Natural killer cell treated with Interleukin-12 subunit alpha and Interleukin-12 subunit beta and Interleukin-15 and Interleukin-18, amount 100 ng/mL, for 72 hours (primary cell): ENCODE measurements at regions not wholly inside any gene's neighbourhood (a gene's known extent, or its start where the extent isn't known, plus 50 kb on each side); places are given as distances from the start of the nearest gene placed in this dataset.
A peak's percentile ranks its signal among the peaks of the same experiment; 100 is the strongest.

Experiments used
- ATAC-seq, 2 donors: fragments of 150-1000 bp; cut with Tn5 transposase in 1 of 2; sonication (Bioruptor Pico), chemical (Tn5 transposase) in 1 of 2; 2 replicates each; pipeline ENCODE4 v1.10.0; 2021
- DNase-seq: peaks from one replicate; pipeline ENCODE4 v3.0.0; 2022; ENCODE audit warnings: low spot score
- H3K27ac Mint-ChIP-seq, 2 donors: 1 replicate in 1 of 2; 2 replicates in 1 of 2; pipeline ENCODE4 v1.8.0; 2022; ENCODE audit warnings: mixed read lengths in 2 of 2, mild to moderate bottlenecking in 1 of 2, moderate library complexity in 1 of 2
- H3K27me3 Mint-ChIP-seq, 2 donors: 1 replicate in 1 of 2; 2 replicates in 1 of 2; pipeline ENCODE4 v1.8.0; 2022; ENCODE audit warnings: mixed read lengths in 2 of 2
- H3K36me3 Mint-ChIP-seq: one replicate; pipeline ENCODE4 v1.8.0; 2022; ENCODE audit warnings: mixed read lengths
- H3K4me1 Mint-ChIP-seq, 2 donors: 1 replicate in 1 of 2; 2 replicates in 1 of 2; pipeline ENCODE4 v1.8.0; 2022; ENCODE audit warnings: low read depth in 2 of 2, mixed read lengths in 2 of 2, mild to moderate bottlenecking in 1 of 2
- H3K4me3 Mint-ChIP-seq: one replicate; pipeline ENCODE4 v1.8.0; 2022; ENCODE audit warnings: mixed read lengths
- H3K9me3 Mint-ChIP-seq: 2 replicates; pipeline ENCODE4 v1.8.0; 2022; ENCODE audit warnings: mixed read lengths

- H3K9me3 Mint-ChIP-seq, result no peaks in the 10 kb centered on the region
- no peak overlapping the region for H3K4me3 Mint-ChIP-seq
Observed at GRCh38 chrX:39472161-39472560, 625.6 kb downstream of the BCOR start.

GRCh38 chrX:39473812-39474211 is 623.9 kb downstream of the BCOR start:
- Mint-ChIP-seq H3K27me3 (peaks cover 0 to 18% of the 10 kb centered on the region in 2 donors), H3K36me3 (no peaks in the 10 kb centered on the region), H3K4me1 (peaks cover 0 to 3% of the 10 kb centered on the region in 2 donors), H3K9me3 (no peaks in the 10 kb centered on the region), H3K27ac (no peak overlapping the region), H3K4me3 (no peak overlapping the region)
- ATAC-seq (no peak), DNase-seq (no peak)

More at GRCh38 chrX:39472161-39472560, 625.6 kb downstream of the BCOR start:
- no peaks in the 10 kb centered on the region for H3K36me3 Mint-ChIP-seq
- H3K4me1 Mint-ChIP-seq, result no peaks in the 10 kb centered on the region
- ATAC-seq, result no peak
- DNase-seq, result no peak
- peaks cover 0 to 18% of the 10 kb centered on the region in 2 donors for H3K27me3 Mint-ChIP-seq
- H3K27ac Mint-ChIP-seq, result no peak overlapping the region

- H3K4me3 Mint-ChIP-seq, result no peak overlapping the region
- H3K9me3 Mint-ChIP-seq, result no peaks in the 10 kb centered on the region
- peaks cover 0 to 3% of the 10 kb centered on the region in 2 donors for H3K4me1 Mint-ChIP-seq
- no peak for DNase-seq
- H3K27ac Mint-ChIP-seq, result no peak overlapping the region
- H3K36me3 Mint-ChIP-seq, result no peaks in the 10 kb centered on the region
- H3K27me3 Mint-ChIP-seq, result peaks cover 0 to 18% of the 10 kb centered on the region in 2 donors
- no peak for ATAC-seq
Observed at GRCh38 chrX:39475372-39475771, 622.4 kb downstream of the BCOR start.

- ATAC-seq (no peak), DNase-seq (no peak)
- Mint-ChIP-seq H3K27ac (no peak overlapping the region), H3K27me3 (peaks cover 0 to 19% of the 10 kb centered on the region in 2 donors), H3K9me3 (no peaks in the 10 kb centered on the region), H3K4me3 (no peak overlapping the region), H3K4me1 (peaks cover 0 to 3% of the 10 kb centered on the region in 2 donors), H3K36me3 (no peaks in the 10 kb centered on the region)
Observed at GRCh38 chrX:39476604-39477021, 621.1 kb downstream of the BCOR start.

GRCh38 chrX:39477031-39477761 is 620.6 kb downstream of the BCOR start:
- H3K4me3 Mint-ChIP-seq, result no peak overlapping the region
- H3K9me3 Mint-ChIP-seq, result no peaks in the 10 kb centered on the region
- peaks cover 0 to 3% of the 10 kb centered on the region in 2 donors for H3K4me1 Mint-ChIP-seq
- no peak for DNase-seq
- H3K27me3 Mint-ChIP-seq, result peaks cover 0 to 17% of the 10 kb centered on the region in 2 donors
- no peaks in the 10 kb centered on the region for H3K36me3 Mint-ChIP-seq
- no peak for ATAC-seq
- no peak overlapping the region for H3K27ac Mint-ChIP-seq

- Mint-ChIP-seq H3K4me1 (peaks cover 0 to 3% of the 10 kb centered on the region in 2 donors), H3K27ac (no peak overlapping the region), H3K4me3 (no peak overlapping the region), H3K36me3 (no peaks in the 10 kb centered on the region), H3K9me3 (no peaks in the 10 kb centered on the region), H3K27me3 (peaks cover 0 to 15% of the 10 kb centered on the region in 2 donors)
- no peak for DNase-seq
- ATAC-seq, result peak in 1 of 2 donors; percentile 65
Observed at GRCh38 chrX:39477762-39478120, 620.0 kb downstream of the BCOR start.

GRCh38 chrX:39479856-39480255 is 617.9 kb downstream of the BCOR start:
- peaks cover 0 to 15% of the 10 kb centered on the region in 2 donors for H3K27me3 Mint-ChIP-seq

GRCh38 chrX:39480963-39481362 is 616.8 kb downstream of the BCOR start:
- Mint-ChIP-seq H3K27ac (no peak overlapping the region), H3K4me1 (peaks cover 0 to 3% of the 10 kb centered on the region in 2 donors), H3K9me3 (no peaks in the 10 kb centered on the region), H3K27me3 (peaks cover 0 to 10% of the 10 kb centered on the region in 2 donors), H3K36me3 (no peaks in the 10 kb centered on the region), H3K4me3 (no peak overlapping the region)
- DNase-seq (no peak), ATAC-seq (no peak)

More at GRCh38 chrX:39479856-39480255, 617.9 kb downstream of the BCOR start:
- H3K4me1 Mint-ChIP-seq, result peaks cover 0 to 3% of the 10 kb centered on the region in 2 donors
- no peaks in the 10 kb centered on the region for H3K9me3 Mint-ChIP-seq
- no peaks in the 10 kb centered on the region for H3K36me3 Mint-ChIP-seq
- DNase-seq, result no peak
- ATAC-seq, result no peak
- no peak overlapping the region for H3K4me3 Mint-ChIP-seq
- no peak overlapping the region for H3K27ac Mint-ChIP-seq

GRCh38 chrX:39481621-39482020 is 616.1 kb downstream of the BCOR start:
- peaks cover 0 to 3% of the 10 kb centered on the region in 2 donors for H3K4me1 Mint-ChIP-seq
- H3K36me3 Mint-ChIP-seq, result no peaks in the 10 kb centered on the region
- no peak overlapping the region for H3K27ac Mint-ChIP-seq
- H3K27me3 Mint-ChIP-seq, result peaks cover 0 to 5% of the 10 kb centered on the region in 2 donors
- DNase-seq (no peak), ATAC-seq (no peak)
- no peaks in the 10 kb centered on the region for H3K9me3 Mint-ChIP-seq
- H3K4me3 Mint-ChIP-seq, result no peak overlapping the region

- H3K36me3 Mint-ChIP-seq, result no peaks in the 10 kb centered on the region
- no peak for ATAC-seq
- no peaks in the 10 kb centered on the region for H3K4me1 Mint-ChIP-seq
- H3K27me3 Mint-ChIP-seq, result peaks cover 0 to 5% of the 10 kb centered on the region in 2 donors
- H3K4me3 Mint-ChIP-seq, result no peak overlapping the region
- H3K27ac Mint-ChIP-seq, result no peak overlapping the region
- DNase-seq, result no peak
- H3K9me3 Mint-ChIP-seq, result no peaks in the 10 kb centered on the region
Observed at GRCh38 chrX:39484159-39485068, 613.3 kb downstream of the BCOR start.

- ATAC-seq, result no peak
- no peaks in the 10 kb centered on the region for H3K36me3 Mint-ChIP-seq
- H3K27me3 Mint-ChIP-seq, result peaks cover 0 to 2% of the 10 kb centered on the region in 2 donors
- peaks cover 9 to 10% of the 10 kb centered on the region in 2 donors for H3K4me1 Mint-ChIP-seq
- H3K27ac Mint-ChIP-seq, result no peak overlapping the region
- H3K4me3 Mint-ChIP-seq, result no peak overlapping the region
- no peak for DNase-seq
- H3K9me3 Mint-ChIP-seq, result no peaks in the 10 kb centered on the region
Observed at GRCh38 chrX:39487166-39487968, 610.4 kb downstream of the BCOR start.

GRCh38 chrX:39487969-39488330 is 609.8 kb downstream of the BCOR start:
- H3K27ac Mint-ChIP-seq, result no peak overlapping the region
- no peaks in the 10 kb centered on the region for H3K9me3 Mint-ChIP-seq
- ATAC-seq (no peak), DNase-seq (no peak)
- no peak overlapping the region for H3K4me3 Mint-ChIP-seq
- no peaks in the 10 kb centered on the region for H3K36me3 Mint-ChIP-seq
- peaks cover 9 to 12% of the 10 kb centered on the region in 2 donors for H3K4me1 Mint-ChIP-seq
- peaks cover 0 to 4% of the 10 kb centered on the region in 2 donors for H3K27me3 Mint-ChIP-seq

GRCh38 chrX:39491548-39492297 is 606.0 kb downstream of the BCOR start:
- peaks cover 9 to 14% of the 10 kb centered on the region in 2 donors for H3K4me1 Mint-ChIP-seq
- H3K36me3 Mint-ChIP-seq, result no peaks in the 10 kb centered on the region
- H3K27me3 Mint-ChIP-seq, result peaks cover 0 to 5% of the 10 kb centered on the region in 2 donors
- peak overlapping the region; percentile 60 to 78 for H3K27ac Mint-ChIP-seq
- ATAC-seq, result peak; percentile 68 to 74
- no peaks in the 10 kb centered on the region for H3K9me3 Mint-ChIP-seq
- H3K4me3 Mint-ChIP-seq, result peak overlapping the region; percentile 47
- no peak for DNase-seq
